Upper lobe of left lung (tissue), 4 donors: ENCODE measurements at regions not wholly inside any gene's neighbourhood (a gene's known extent, or its start where the extent isn't known, plus 50 kb on each side); places are given as distances from the start of the nearest gene placed in this dataset.

Experiments used
- POLR2A ChIP-seq, 4 donors: fragments of 450-650 bp; IDR thresholded peaks; one replicate each; pipeline ENCODE4 v1.5.1; 2016 to 2017; ENCODE audit warnings: antibody characterized with exemption in 4 of 4, mild to moderate bottlenecking in 2 of 4
- POLR2AphosphoS5 ChIP-seq, 2 donors: sonication (generic); formaldehyde crosslinking; IDR thresholded peaks; one replicate each; pipeline ENCODE4 v1.5.1; 2017; ENCODE audit warnings: antibody characterized with exemption in 2 of 2

GRCh38 chr2:10502803-10503107 lies 54.6 kb upstream of the ODC1 start:
- TF ChIP-seq POLR2A (IDR thresholded peaks at IDR 0.05) (no peak), POLR2AphosphoS5 (IDR thresholded peaks at IDR 0.05) (no peak)
